IPS DF 4.7 (cell line): ENCODE measurements at regions not wholly inside any gene's neighbourhood (a gene's known extent, or its start where the extent isn't known, plus 50 kb on each side); places are given as distances from the start of the nearest gene placed in this dataset.
"Not testable (repeated sequence)": the region's sequence is repeated elsewhere in the genome, so short reads cannot be mapped to it uniquely, and the experiment has no call there.

Experiments used
- DNase-seq: peaks from one replicate; pipeline ENCODE4 v3.0.0-alpha.2; 2013; ENCODE audit warnings: low spot score; ENCODE audit errors: extremely low read depth

DNA sequence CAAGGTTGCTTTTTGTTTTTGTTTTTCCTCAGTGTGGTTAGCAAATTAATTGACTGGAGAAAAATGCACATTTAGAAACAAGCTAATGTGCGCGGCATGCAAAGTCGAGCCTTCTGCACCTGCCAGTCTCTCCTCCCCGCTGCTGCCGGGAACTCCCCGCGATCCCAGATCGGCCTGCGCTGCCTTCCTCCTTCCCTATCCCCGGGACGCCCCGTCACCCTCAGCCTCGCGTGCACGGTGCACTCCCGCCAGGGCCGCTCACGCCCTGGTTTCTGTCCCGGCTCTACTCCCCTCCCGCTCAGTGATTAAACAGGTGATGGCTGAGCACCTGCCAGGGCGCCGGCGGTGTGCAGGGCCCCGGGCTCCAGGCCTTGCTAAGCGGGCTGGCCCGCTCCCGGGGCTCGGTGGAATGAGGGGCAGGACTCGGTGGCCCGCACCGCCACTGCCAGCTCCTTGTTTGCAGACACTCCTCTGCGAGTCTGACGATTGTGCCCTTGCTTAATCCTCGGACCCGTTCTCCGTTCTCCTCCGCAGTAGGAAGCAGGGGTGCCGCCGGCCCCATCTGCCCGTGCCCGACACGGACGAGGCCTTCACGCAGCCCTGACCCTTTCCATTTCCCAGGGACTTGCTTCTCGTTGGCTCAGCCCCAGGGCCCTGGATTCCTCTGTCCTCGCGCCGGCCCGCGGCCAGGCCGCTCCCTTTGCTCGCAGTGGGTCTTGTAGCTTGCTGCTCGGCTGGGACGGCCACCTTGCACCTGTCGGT, 143.4 kb downstream of the TRIML1 start:
- no peak for DNase-seq

DNA sequence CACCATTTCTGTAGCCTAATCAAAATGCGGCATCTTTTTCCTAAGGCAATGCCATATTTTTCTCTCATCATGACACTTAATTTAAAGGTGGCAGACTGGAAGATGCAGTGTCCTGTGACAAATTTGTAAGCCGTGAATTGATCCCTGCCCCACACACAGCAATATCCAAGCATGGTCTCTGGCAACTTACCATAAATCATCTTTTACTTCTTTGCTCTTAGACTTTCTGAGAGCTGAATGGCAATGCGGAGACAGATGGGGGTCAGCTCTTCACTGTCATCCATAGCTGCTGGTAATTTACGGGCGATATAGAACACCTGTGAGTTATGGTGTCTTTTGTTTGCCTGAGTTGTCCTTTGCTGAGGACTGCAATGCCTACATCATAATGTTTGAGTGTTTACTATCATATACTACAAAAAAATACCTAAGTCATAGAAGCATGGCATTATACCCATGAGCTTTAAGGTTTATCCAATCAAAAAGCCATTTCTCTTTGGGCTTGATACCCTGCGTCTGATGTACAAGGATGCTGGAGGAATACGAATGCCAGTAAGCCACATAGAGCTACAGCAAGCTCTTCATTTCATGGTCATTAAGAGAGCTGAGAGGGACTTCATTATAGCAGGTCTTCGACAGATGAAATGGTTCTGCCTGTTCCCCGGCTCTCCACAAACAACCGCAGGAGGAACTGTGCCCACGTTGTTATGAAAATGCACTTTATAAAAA, 148.1 kb downstream of the TRIML1 start:
- DNase-seq = no peak

DNA sequence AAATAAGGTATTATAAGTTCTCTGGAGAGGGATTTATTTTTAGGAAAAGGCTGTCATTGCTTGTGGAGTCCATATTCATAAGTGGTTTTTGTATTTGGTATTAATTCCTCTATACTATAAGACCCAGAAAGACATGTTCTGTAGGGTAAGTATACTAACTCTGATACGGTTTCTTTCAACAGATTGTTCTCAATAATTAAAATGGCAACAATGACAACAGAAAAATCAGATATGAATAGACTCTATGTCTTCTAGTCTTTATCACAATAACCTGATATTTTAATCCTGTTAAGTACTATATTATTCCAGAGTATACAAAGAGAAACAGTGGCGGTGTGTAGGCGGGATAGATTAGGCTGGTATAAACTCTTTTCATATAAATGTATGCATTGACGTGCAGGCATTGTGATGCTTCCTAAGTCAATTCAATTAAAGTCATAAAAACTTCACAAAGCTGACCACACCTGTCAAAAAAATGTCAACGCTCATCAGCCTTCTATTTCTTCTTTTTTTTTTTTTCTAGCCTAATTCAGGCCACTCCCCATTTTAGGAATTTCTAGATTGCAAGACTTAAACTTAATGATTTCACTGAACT, 150.4 kb downstream of the TRIML1 start:
- no peak for DNase-seq

DNA sequence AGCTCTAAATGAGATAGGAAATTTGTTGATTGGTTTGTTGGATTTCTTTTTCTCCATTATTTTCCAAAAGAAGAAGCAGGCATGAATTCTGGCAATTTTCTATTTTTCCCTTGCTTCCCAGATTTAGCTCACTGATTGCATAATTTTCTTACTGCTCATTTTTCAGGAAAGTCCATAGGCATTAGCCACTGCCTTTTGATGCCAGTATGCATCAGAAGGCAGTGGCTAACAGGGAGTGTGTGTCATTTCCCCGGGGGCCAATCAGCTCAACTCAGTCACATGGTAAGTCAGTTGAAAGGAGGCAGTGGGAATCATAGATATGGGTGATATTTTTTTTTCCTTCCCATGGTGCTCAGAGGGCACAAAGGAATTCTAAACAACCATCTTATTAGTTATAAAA, 156.7 kb downstream of the TRIML1 start:
- no peak for DNase-seq

DNA sequence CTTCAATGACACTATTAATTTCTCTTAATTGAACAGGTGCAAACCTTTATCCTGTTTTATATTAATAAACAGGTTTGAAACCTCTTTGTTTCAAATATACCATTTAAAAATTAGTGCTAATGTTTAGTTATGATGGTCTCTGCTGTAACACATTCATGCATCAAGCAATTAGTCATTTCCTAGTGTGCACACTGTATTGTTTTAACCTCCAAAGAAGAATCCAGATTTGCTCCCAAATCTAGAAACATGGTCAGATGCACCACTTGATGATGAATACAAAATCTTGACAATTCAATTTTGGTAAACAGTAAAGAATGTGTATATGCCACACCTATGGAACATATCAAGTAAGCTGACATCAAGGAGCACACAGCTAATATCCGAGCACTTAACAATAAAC, 157.1 kb downstream of the TRIML1 start:
- no peak for DNase-seq

DNA sequence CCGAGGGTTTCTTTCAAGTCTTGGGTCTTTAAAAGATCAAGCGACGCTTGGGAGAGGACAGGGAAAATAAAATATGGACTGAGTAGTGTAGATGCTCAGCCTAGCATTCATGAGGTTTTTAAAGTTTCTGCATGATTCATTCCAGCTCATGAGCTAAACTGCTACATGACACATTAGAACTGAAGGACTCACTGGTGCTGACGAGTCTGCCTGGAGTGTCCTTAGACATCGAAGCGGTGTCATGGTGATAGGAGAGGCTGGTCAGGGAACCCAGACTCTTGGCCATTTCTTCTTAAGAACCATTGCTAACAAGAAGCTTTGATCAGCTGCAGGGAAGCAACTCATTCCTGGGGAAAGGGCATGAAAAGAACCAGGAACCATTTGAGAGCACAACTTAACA, 158.6 kb downstream of the TRIML1 start:
- DNase-seq = no peak

DNA sequence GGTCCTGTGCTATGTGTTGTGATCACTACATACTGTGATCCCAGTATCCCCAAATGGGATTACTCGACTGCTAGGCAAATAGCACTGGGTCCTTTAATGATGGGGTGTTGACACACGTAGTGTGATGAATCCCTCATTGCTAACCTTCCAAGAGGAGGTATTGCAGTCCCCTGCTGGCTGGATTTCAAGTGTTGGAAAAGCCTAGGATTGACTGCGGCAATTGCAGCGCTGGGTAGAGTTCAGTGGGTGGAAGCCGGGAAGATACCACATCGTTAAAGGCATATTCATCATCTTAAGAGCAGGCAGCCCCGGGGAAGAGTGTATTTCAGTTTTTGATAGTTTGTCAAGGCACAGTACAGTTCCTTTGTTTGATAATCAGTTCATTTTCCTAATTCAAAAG, 159.9 kb downstream of the TRIML1 start:
- no peak for DNase-seq

DNA sequence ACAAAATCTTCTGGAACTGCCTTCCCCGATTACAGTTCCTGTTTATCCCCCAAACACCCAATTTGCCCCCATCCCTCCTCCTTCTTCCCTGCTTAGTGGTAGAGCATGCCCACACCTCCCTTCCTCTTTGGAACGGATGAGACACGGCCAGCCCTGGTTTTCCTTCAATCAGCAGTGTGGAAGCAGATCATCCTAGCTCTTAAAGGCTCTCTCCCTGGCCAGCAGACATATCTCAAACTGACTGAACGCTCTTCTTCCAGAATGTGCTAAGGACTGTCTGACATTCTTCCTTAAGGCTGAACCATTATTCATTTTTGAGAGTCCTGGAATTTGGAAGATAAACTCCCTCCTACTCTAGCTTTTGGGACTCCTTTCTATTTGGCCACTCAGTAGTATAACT, 161.1 kb downstream of the TRIML1 start:
- no peak for DNase-seq

DNA sequence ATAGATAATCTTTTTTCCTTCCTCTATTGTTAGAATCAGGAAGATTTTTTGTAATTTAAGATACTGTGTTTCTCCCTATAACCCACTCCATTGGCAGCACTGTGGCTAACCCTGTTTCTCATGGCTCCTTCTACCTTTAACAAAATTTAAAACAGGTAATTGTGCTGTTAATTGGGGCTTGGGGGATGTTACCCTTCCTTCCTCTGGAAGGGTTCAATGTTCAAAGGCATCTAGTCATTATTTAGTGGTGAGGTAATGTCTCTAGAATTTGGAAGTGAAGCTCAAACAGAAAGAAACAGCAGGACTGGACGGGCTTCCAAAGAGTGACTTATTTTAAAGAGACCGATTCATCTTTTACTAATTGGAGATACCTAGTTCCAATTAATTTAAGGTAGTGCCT, 166.4 kb downstream of the TRIML1 start:
- no peak for DNase-seq

DNA sequence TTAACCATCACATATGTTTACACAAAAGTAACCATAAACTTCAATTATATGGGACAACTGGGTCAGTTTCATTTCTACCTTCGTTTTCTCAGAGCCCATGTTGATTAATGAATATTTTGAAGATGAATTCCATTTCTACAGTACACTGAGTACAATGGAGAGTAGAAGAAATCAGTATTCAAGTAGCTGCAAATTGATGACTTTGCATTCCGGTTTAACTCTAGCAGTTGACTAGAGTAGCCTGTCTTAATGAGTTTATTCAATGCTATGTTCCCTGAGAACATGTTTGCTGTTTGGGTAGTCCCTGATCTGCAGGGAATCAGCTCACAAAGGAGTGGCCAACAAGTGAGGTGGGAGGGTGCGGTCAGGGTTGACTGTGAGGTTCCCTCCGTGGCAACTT, 168.3 kb downstream of the TRIML1 start:
- no peak for DNase-seq

DNA sequence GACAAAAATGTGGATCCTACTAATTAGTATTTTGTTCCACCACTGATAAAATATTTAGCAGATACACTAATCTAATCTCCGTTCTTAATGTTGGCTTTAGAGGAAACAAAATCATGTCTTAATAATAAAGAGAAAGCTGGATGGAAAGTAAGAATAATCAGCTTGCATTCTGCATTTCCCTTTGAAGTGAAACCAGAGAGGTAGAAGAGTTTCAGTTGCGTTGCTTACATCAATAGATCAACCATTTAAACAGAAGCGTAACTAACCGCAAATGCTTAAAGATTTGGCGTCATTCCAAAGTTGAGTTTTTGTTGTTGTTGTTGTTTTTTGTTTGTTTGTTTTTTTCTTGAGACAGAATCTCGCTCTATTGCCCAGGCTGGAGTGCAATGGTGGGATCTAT, 168.9 kb downstream of the TRIML1 start:
- DNase-seq = no peak

DNA sequence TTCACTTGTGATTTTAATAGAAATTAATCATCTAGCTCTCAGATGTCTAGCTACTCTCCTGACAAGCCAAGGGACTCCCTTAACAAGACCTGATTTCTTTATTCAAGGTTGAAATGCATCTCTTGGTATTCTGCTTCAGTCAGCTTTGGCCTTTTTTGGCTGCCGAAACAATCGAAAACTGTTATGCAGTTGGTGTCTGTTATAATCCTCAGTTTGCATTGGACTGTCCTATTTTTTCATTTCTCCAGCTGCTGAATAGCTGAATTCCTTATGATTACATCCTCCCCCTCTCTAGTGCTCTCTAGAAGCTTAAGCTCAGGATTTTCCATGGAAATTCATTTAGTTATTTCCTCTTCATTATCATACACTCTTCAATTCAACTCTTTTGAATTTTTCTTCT, 177.2 kb downstream of the TRIML1 start:
- DNase-seq = no peak

DNA sequence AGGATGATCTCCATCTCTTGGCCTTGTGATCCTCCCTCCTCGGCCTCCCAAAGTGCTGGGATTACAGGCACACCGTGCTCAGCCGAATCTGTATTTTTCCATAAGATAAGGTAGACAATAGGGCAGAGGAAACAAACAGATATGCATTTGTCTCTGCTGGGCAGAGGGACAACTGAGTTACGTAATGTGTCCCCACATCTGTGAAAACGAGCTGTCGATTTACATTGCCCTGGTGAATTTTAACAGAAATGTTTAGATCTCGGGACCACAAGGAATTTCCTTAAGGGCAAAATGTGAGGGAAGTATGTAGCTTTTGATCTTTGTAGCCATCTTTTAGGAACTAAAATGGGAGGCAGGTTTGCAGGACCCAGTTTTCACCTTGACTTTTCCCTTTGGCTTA, 189.7 kb downstream of the TRIML1 start:
- DNase-seq = no peak

DNA sequence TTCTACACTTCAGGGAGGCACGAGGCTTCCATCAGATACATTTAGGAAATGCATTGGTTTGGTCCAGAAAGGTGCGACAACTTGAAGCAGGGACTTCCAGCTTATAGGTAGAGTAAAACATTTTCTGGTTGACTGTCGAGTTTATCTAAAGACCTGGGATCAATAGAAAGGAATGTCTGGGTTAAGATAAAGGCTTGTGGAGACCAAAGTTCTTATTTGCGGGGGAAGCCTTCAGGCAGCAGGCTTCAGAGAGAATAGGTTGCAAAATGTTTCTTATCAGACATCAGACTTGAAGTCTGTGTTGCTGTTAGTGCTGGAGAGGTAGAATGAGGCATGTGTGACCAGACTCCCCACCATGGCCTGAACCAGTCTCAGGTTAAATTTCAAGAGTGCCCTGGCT, 190.3 kb downstream of the TRIML1 start:
- no peak for DNase-seq

DNA sequence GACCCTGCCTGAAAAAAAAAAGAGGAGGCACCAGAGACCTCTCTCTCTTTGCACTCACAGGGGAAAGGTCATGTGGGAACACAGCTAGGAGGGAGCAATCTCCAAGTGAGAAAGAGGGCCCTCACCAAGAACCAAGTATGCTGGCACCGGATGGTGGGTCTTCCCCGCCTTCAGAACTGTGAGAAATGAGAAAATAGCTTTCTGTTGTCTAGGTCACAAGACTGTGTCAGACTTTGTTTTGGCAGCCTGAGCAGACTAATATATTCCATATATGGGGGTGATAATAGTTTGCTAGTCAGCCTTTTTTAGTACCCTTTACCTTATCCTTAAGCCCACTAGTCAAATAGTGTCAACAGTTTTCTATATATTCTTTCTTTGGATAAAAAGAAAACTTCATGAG, 193.0 kb downstream of the TRIML1 start:
- DNase-seq = no peak

DNA sequence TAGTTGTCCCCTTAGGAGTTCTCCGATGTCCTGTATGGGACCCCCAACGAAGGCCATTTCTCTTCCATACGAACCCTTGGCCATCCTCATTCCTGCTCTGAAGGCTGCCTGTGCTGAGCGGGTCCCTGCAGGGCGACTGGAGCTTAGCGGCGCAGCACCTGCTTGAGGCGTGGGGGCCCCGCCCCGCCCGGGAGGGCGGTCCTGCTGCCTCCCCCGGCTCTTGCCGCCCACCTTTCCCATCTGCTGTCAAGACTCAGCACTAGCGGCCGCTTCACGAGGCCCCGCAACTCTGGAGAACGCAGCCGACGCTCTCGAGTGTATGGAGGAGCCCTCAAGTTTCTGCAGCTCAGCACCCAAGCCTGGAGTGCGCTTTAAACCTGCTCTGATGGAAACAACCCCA, 197.7 kb downstream of the TRIML1 start:
- no peak for DNase-seq

DNA sequence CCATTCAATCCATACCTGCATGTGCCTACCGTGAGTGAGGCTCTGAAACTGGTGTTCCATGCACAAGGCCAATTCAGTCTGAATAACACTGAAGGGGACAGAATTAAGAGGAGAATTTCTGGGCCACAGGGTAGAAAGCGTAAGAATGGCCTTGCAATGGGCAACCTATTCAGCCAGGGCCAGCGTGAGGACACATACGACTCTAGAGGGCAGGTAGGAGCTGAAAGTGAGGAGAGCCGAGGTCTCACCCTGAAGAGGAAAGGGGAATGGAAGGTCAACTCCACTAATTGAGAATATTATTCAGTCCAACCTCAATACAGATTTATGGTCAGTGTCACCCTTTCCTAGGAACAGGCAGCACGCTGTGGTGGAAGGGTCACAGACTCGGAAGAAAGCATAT, 202.2 kb downstream of the TRIML1 start:
- DNase-seq = no peak

DNA sequence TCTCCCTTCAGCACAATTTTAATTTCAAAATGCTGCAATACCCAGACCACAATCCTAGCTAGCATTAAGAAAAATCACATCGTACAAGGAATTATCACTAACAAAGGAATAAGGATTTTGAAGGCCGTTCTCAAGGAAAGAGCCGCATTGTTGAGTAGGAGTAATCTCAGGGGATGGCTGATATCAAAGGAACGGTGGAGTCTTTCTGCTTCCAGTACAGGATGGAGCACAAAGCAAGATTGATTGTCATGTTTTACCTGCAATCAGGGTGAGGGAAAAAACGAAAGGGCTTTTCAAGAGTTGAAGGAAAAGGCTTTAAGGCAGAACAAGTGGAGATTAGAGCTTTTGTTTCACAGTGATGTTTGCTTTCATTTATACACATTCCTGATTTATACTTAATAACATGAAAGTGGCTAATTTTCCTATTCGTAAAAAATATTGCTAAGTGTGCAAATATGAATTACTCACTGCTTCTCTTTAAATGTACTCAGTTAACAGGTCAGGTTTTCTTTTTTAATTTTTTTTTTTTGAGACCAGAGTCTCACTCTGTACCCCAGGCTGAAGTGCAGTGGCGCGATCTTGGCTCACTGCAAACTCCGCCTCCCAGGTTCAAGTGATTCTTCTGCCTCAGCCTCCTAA, 207.0 kb downstream of the TRIML1 start:
- DNase-seq = no peak

DNA sequence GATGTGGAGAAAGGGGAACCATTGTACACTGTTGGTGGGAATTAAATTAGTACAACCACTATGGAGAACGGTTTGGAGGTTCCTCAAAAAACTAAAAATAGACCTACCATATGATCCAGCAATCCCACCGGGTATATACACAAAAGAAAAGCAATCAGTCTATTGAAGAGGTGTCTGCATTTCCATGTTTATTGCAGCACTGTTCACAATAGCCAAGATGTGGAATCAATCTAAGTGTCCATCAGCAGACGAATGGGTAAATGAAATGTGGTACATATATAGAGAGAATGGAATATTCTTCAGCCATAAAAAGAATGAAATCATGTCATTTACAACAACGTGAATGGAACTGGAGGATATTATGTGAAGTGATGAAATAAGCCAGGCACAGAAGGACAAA, 208.1 kb downstream of the TRIML1 start:
- no peak for DNase-seq

DNA sequence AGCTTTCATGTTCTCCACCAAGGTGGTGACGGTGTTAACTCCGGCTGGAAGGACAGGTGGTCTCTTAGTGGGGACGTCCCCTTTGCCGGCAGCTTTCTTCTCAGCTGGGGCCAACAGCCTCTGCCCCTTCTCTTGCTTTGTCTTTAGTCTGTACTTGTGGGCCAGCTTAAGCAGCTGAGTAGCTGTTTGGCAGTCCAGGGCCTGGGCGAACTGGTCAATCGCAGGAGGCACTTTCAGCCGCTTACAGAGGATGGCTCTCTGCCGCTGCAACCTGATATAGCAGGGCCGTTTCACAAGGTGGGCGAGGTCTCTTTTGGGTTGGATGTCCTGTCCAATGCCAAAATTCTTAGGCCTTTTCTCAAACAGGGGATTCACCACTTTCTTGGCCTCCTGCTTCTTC, 210.3 kb downstream of the TRIML1 start:
- DNase-seq = not testable (repeated sequence)

DNA sequence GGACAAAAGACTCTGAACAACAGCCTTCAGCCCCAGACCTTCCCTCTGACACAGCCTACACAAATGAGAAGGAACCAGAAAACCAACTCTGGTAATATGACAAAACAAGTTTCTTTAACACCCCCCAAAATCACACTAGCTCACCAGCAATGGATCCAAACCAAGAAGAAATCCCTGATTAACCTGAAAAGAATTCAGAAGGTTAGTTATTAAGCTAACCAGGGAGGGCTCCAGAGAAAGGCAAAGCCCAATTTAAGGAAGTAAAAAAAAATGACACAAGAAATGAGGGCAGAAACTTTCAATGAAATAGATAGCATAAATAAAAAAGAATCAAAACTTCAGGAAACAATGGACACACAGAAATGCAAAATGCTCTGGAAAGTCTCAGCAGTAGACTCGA, 224.0 kb downstream of the TRIML1 start:
- DNase-seq = no peak

DNA sequence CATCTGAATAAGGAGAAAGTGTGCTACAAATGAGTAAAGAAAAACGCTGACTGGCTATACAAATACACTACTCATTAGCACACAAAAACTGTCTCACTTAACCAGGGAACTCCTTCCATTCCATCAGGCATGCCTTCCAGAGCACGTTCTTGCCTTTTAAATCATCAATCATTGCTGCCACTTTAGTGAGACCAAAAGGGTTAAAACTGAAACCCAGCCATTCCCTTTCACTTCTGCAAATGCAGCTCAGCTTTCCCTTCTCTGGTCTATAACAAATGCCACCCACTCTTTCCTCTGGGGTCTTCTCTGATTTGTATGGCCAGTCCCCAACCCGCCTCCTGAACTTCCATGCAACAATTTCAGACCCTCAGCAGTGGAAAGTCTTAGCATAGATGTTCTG, 231.5 kb downstream of the TRIML1 start:
- no peak for DNase-seq
